GM18519 (cell line): ENCODE measurements at regions not wholly inside any gene's neighbourhood (a gene's known extent, or its start where the extent isn't known, plus 50 kb on each side); places are given as distances from the start of the nearest gene placed in this dataset.

Experiments
- ATAC-seq: cut with Tn5 transposase; IDR thresholded peaks from one replicate; pipeline ENCODE4 v1.9.1; 2021; ENCODE audit warnings: mild to moderate bottlenecking, moderate library complexity; ENCODE audit not compliant: unreplicated experiment, low FRiP score

GRCh38 chr13:77429320-77430142 lies 102.6 kb upstream of the MYCBP2 start:
- ATAC-seq, result peak; percentile 57

- ATAC-seq, result no peak
Observed at GRCh38 chr13:77425705-77426104, 98.8 kb upstream of the MYCBP2 start.

GRCh38 chr13:77423296-77423695 lies 96.4 kb upstream of the MYCBP2 start:
- ATAC-seq, result no peak

- ATAC-seq, result no peak
Observed at GRCh38 chr13:77422724-77423123, 95.8 kb upstream of the MYCBP2 start.

- ATAC-seq, result no peak
Observed at GRCh38 chr13:77417897-77418296, 91.0 kb upstream of the MYCBP2 start.

- no peak for ATAC-seq
Observed at GRCh38 chr13:77416666-77417212, 89.8 kb upstream of the MYCBP2 start.

- peak; percentile 93 for ATAC-seq
Observed at GRCh38 chr13:77415253-77416071, 88.6 kb upstream of the MYCBP2 start.

- no peak for ATAC-seq
Observed at GRCh38 chr13:77412860-77413259, 86.0 kb upstream of the MYCBP2 start.

GRCh38 chr13:77412116-77412635 lies 85.3 kb upstream of the MYCBP2 start:
- ATAC-seq, result no peak

GRCh38 chr13:77409412-77409811 lies 82.5 kb upstream of the MYCBP2 start:
- ATAC-seq, result no peak

GRCh38 chr13:77406644-77407440 lies 79.9 kb upstream of the MYCBP2 start:
- no peak for ATAC-seq

GRCh38 chr13:77398825-77399620 lies 72.1 kb upstream of the MYCBP2 start:
- no peak for ATAC-seq

- ATAC-seq, result no peak
Observed at GRCh38 chr13:77397636-77398035, 70.7 kb upstream of the MYCBP2 start.

- no peak for ATAC-seq
Observed at GRCh38 chr13:77391475-77391874, 64.6 kb upstream of the MYCBP2 start.

- ATAC-seq, result no peak
Observed at GRCh38 chr13:77390391-77390790, 63.5 kb upstream of the MYCBP2 start.

- peak; percentile 87 for ATAC-seq
Observed at GRCh38 chr13:77389625-77390000, 62.7 kb upstream of the MYCBP2 start.

GRCh38 chr13:77388944-77389624 lies 62.2 kb upstream of the MYCBP2 start:
- no peak for ATAC-seq

GRCh38 chr13:77387607-77388200 lies 60.8 kb upstream of the MYCBP2 start:
- ATAC-seq, result no peak
